T-helper 17 cell (primary cell): ENCODE measurements at regions not wholly inside any gene's neighbourhood (a gene's known extent, or its start where the extent isn't known, plus 50 kb on each side); places are given as distances from the start of the nearest gene placed in this dataset.

Source experiments
- ATAC-seq: fragments of 150-1000 bp; cut with Tn5 transposase; 2 replicates; pipeline ENCODE4 v1.10.0; 2021; ENCODE audit warnings: mild to moderate bottlenecking, moderate library complexity
- DNase-seq, 3 donors: peaks; one replicate each; pipeline versions ENCODE4 v3.0.0 to v3.0.0-alpha.2; 2020 to 2021
- H3K9me3 ChIP-seq: one replicate; pipeline ENCODE4 v1.7.0; 2013; ENCODE audit warnings: low read length, mild to moderate bottlenecking; ENCODE audit not compliant: control insufficient read depth, poor library complexity, severe bottlenecking
- H3K27ac Mint-ChIP-seq: one replicate; pipeline ENCODE4 v1.8.0; 2022; ENCODE audit warnings: mild to moderate bottlenecking, moderate library complexity, mixed read lengths
- H3K27me3 Mint-ChIP-seq: one replicate; pipeline ENCODE4 v1.8.0; 2022; ENCODE audit warnings: mixed read lengths
- H3K36me3 Mint-ChIP-seq: one replicate; pipeline ENCODE4 v1.8.0; 2022; ENCODE audit warnings: low read depth, mixed read lengths
- H3K4me1 Mint-ChIP-seq: one replicate; pipeline ENCODE4 v1.8.0; 2022; ENCODE audit warnings: mild to moderate bottlenecking, mixed read lengths
- H3K4me3 Mint-ChIP-seq: one replicate; pipeline ENCODE4 v1.8.0; 2022; ENCODE audit warnings: mild to moderate bottlenecking, moderate library complexity, mixed read lengths

GRCh38 chr3:46124216-46125177 is 83.6 kb downstream of the CCR1 start:
- H3K27me3 Mint-ChIP-seq: peaks cover 31% of the 10 kb centered on the region
- no peak overlapping the region for H3K4me3 Mint-ChIP-seq
- no peak for DNase-seq
- no peaks in the 10 kb centered on the region for H3K9me3 ChIP-seq
- H3K36me3 Mint-ChIP-seq: peaks cover 2% of the 10 kb centered on the region
- no peak overlapping the region for H3K27ac Mint-ChIP-seq
- peaks cover 7% of the 10 kb centered on the region for H3K4me1 Mint-ChIP-seq
- ATAC-seq: no peak

GRCh38 chr3:46123646-46124045 is 84.5 kb downstream of the CCR1 start:
- Mint-ChIP-seq H3K4me3 (no peak overlapping the region), H3K36me3 (peaks cover 2% of the 10 kb centered on the region), H3K27ac (no peak overlapping the region), H3K27me3 (peaks cover 36% of the 10 kb centered on the region), H3K4me1 (peaks cover under 1% of the 10 kb centered on the region)
- ATAC-seq (no peak), DNase-seq (no peak)
- H3K9me3 ChIP-seq: no peaks in the 10 kb centered on the region

- no peak overlapping the region for H3K4me3 Mint-ChIP-seq
- H3K27me3 Mint-ChIP-seq: peaks cover 36% of the 10 kb centered on the region
- DNase-seq (no peak), ATAC-seq (no peak)
- peaks cover 2% of the 10 kb centered on the region for H3K36me3 Mint-ChIP-seq
- H3K27ac Mint-ChIP-seq: no peak overlapping the region
- no peaks in the 10 kb centered on the region for H3K9me3 ChIP-seq
- H3K4me1 Mint-ChIP-seq: no peaks in the 10 kb centered on the region
These were observed 86.0 kb downstream of the CCR1 start for GRCh38 chr3:46122091-46122490.

GRCh38 chr3:46120983-46121382 is 87.1 kb downstream of the CCR1 start:
- no peaks in the 10 kb centered on the region for H3K9me3 ChIP-seq
- no peak for DNase-seq
- peaks cover 2% of the 10 kb centered on the region for H3K36me3 Mint-ChIP-seq
- H3K4me1 Mint-ChIP-seq: no peaks in the 10 kb centered on the region
- no peak overlapping the region for H3K27ac Mint-ChIP-seq
- H3K4me3 Mint-ChIP-seq: no peak overlapping the region
- no peak for ATAC-seq
- peaks cover 36% of the 10 kb centered on the region for H3K27me3 Mint-ChIP-seq

- H3K4me1 Mint-ChIP-seq: no peaks in the 10 kb centered on the region
- ATAC-seq (no peak), DNase-seq (no peak)
- H3K4me3 Mint-ChIP-seq: no peak overlapping the region
- no peak overlapping the region for H3K27ac Mint-ChIP-seq
- H3K27me3 Mint-ChIP-seq: peaks cover 36% of the 10 kb centered on the region
- H3K36me3 Mint-ChIP-seq: peaks cover 2% of the 10 kb centered on the region
- no peaks in the 10 kb centered on the region for H3K9me3 ChIP-seq
These were observed 88.2 kb downstream of the CCR1 start for GRCh38 chr3:46119709-46120498.

GRCh38 chr3:46119253-46119652 is 88.9 kb downstream of the CCR1 start:
- no peak for DNase-seq
- Mint-ChIP-seq H3K4me1 (no peaks in the 10 kb centered on the region), H3K27me3 (peaks cover 30% of the 10 kb centered on the region), H3K27ac (no peak overlapping the region), H3K36me3 (peaks cover 2% of the 10 kb centered on the region), H3K4me3 (no peak overlapping the region)
- H3K9me3 ChIP-seq: no peaks in the 10 kb centered on the region
- no peak for ATAC-seq

GRCh38 chr3:46116996-46117395 is 89.7 kb upstream of the XCR1 start:
- DNase-seq (no peak), ATAC-seq (no peak)
- H3K27me3 Mint-ChIP-seq: peaks cover 26% of the 10 kb centered on the region
- H3K4me3 Mint-ChIP-seq: no peak overlapping the region
- H3K27ac Mint-ChIP-seq: no peak overlapping the region
- H3K36me3 Mint-ChIP-seq: peaks cover 2% of the 10 kb centered on the region
- no peaks in the 10 kb centered on the region for H3K4me1 Mint-ChIP-seq
- no peaks in the 10 kb centered on the region for H3K9me3 ChIP-seq

GRCh38 chr3:46114323-46114988 is 87.2 kb upstream of the XCR1 start:
- Mint-ChIP-seq H3K27ac (no peak overlapping the region), H3K4me1 (peaks cover 3% of the 10 kb centered on the region), H3K27me3 (peaks cover 4% of the 10 kb centered on the region), H3K4me3 (no peak overlapping the region), H3K36me3 (no peaks in the 10 kb centered on the region)
- H3K9me3 ChIP-seq: no peaks in the 10 kb centered on the region
- DNase-seq (no peak), ATAC-seq (no peak)

- Mint-ChIP-seq H3K4me1 (peaks cover 11% of the 10 kb centered on the region), H3K27ac (no peak overlapping the region), H3K4me3 (no peak overlapping the region), H3K27me3 (no peaks in the 10 kb centered on the region), H3K36me3 (no peaks in the 10 kb centered on the region)
- ATAC-seq (no peak), DNase-seq (no peak)
- H3K9me3 ChIP-seq: no peaks in the 10 kb centered on the region
These were observed 86.3 kb upstream of the XCR1 start for GRCh38 chr3:46113608-46114007.

- Mint-ChIP-seq H3K27me3 (no peaks in the 10 kb centered on the region), H3K4me3 (no peak overlapping the region), H3K4me1 (peaks cover 11% of the 10 kb centered on the region), H3K27ac (no peak overlapping the region), H3K36me3 (no peaks in the 10 kb centered on the region)
- no peaks in the 10 kb centered on the region for H3K9me3 ChIP-seq
- ATAC-seq (no peak), DNase-seq (no peak)
These were observed 85.7 kb upstream of the XCR1 start for GRCh38 chr3:46112984-46113383.

GRCh38 chr3:46112296-46112695 is 85.0 kb upstream of the XCR1 start:
- H3K4me1 Mint-ChIP-seq: peaks cover 11% of the 10 kb centered on the region
- ATAC-seq (no peak), DNase-seq (no peak)
- no peak overlapping the region for H3K4me3 Mint-ChIP-seq
- H3K36me3 Mint-ChIP-seq: no peaks in the 10 kb centered on the region
- no peak overlapping the region for H3K27ac Mint-ChIP-seq
- no peaks in the 10 kb centered on the region for H3K9me3 ChIP-seq
- H3K27me3 Mint-ChIP-seq: no peaks in the 10 kb centered on the region

GRCh38 chr3:46110701-46111493 is 83.6 kb upstream of the XCR1 start:
- no peaks in the 10 kb centered on the region for H3K36me3 Mint-ChIP-seq
- peaks cover 11% of the 10 kb centered on the region for H3K4me1 Mint-ChIP-seq
- no peak overlapping the region for H3K27ac Mint-ChIP-seq
- no peak for DNase-seq
- H3K4me3 Mint-ChIP-seq: no peak overlapping the region
- H3K9me3 ChIP-seq: no peaks in the 10 kb centered on the region
- H3K27me3 Mint-ChIP-seq: no peaks in the 10 kb centered on the region
- ATAC-seq: no peak
